HG02678 (cell line): ENCODE measurements at regions not wholly inside any gene's neighbourhood (a gene's known extent, or its start where the extent isn't known, plus 50 kb on each side); places are given as distances from the start of the nearest gene placed in this dataset.
"Not testable (repeated sequence)": the region's sequence is repeated elsewhere in the genome, so short reads cannot be mapped to it uniquely, and the experiment has no call there.

Experiments used
- ATAC-seq: cut with Tn5 transposase; IDR thresholded peaks from one replicate; pipeline ENCODE4 v1.9.1; 2021; ENCODE audit warnings: mild to moderate bottlenecking, moderate library complexity; ENCODE audit not compliant: unreplicated experiment

DNA sequence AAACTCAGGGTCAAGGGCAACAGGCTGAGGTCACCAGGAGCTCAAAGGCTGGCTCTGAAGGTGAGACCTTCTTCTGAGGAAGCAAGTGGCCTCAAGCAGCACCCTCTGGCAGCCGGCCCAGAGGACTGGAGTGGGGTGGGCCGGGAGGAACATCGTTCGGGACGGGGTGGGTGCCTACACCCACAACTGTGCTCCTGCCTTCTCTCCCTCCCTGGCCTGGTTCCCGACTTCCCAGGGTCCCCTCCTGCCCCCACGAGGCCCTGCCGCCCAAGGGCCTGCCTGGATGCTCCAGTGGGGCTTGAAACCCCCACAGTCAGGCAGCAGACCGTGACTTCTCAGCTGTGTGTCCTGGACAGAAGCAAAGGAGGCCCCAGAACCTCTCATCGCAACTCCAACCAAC is 195.7 kb downstream of the IGLL1 start:
- no peak for ATAC-seq

DNA sequence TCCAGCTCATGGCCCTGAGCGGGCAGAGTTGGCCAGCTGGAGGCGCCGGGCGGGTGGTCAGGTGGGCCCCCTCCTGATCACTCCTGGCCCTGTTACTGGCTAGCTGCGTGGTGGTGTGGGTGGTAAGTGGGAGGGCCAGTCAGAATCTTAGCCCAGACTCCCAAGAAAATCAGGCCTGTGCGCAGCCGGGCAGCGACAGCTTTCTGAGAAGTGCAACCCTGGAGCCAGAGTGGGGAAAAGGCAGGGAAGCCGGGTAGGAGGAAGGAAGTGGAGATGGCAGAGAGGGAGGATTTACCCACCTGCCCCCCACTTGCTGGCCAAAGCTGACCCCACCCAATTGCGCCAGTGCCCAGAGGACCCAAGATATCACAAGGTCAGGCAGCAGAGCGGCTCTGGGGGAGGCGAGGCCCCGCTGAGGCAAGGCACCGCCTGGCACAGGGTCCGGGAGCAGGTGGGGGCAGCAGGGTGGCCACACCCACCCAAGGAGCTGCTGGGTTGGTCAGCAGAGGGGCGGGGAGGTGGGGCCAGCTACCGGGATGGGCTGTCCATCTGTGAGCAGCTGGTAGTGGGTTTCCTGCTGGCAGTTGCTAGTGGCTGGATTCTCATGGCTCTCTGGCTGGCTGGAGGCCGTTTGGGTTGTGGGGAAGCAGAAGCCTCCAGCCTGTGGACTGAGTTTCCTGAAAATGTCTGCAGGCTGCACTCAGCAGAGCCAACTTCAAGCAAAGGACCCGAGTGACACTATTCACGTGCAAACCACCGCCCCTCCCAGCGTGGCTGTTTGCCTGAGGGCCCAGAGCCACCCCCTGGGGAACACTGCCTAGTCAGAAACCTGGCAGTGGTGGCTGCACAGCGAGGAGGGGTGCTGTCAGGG is 196.4 kb downstream of the IGLL1 start:
- no peak for ATAC-seq

DNA sequence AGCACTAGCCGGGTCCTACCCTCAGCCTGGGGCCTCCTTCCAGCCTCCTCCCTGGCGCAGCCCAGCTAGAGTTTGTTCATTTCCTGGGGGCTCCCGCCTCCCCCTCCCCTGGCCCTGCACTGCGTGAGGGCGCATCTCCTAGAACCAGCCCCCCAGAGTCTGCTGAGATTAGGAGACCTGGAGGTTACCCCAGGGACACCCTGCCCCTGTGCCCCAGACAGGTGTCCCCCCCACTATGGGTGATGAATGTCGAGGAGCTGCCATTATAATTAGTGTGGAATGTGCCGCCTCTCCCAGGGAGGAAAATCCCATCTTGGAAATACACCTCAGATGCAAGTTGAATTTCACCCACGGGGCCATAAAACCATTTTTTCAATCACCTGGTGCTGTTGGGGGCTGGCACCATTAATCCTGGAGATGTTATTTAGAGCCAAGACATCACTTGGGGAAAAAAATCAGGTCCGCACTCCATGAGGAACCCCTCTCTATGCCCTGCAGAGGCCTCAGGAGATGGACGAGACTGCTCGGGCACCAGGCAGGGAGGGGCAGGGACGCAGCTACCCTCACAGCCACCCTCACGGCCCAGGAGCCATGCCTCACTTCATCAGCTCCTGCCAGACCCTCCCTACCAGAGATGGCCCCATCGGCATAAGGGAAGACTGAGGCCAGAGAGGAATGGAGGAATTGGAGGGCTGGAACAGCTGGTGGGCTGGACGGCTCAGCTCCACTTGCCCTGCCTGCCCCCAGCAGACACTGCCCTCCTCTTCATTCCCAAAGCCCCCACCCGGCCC is 197.5 kb downstream of the IGLL1 start:
- no peak for ATAC-seq

DNA sequence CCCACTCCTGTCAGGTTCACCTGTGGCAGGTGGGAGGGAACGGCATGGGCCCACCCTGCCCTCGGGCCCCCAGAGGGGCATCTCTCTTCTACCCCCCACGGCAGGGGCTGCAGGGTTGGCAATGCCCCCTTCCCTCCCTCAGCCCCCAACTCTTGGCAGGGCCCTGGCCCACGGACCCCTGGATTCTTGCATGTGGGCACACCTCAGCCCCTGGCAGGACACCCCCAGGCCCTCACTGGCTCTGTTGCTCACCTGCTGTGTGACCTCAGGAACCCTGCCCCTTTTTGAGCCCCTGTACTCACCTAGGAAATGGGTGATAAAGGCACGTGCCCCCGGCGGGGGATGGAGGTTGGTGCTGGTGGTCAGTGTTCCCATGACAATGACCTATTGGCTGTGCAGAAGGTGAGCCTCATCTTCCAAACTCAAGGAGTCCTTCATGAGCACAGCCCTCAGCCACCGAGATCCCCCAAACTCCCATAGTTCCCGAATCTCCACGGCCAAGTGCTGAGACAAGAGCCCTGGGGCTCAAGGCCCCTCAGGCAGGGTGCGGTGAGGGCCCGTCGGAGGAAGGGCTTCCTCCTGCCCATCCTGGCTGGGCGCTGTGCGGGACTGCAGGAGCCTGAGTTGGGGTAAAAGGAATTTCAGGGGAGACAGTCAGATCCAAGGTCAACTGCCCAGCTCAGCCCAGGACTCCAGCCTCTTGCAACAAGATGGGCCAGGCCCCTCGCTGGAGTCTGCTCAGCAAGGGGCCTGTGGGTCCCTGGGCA is 198.2 kb downstream of the IGLL1 start:
- no peak for ATAC-seq

DNA sequence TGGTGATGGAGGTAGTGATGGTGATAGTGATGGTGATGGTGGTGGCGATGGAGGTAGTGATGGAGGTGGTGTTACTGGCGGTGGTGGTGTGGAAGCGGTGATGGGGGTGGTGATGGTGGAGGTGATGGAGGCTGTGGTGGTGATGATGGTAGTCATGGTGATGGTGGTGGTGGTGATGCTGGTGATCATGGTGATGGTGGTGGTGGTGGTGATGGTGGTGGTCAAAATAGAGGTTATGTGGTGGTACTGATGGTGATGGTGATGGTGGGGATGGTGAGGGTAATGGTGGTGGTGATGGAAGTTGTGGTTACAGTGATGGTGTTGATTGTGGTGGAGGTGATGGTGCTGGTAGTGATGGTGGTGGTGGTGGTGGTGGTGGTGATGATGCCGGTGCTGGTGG is 199.2 kb downstream of the IGLL1 start:
- ATAC-seq = no peak

DNA sequence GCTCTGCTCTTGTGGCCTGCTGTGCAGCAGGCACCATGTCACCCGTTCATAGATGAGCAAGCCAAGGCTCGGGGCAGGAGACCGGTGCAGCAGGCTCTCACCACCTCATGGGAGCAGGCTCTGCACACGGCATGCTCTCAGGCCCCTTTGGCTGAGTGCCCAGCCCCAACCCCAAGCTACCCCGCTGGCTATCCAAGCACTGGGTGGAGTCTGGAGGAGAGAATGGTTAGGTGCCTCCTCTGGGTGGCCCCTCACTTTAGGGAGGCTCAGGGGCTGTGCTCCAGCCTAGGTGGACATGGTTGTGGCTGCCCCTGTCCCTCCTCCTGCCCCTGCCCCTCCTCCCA is 199.9 kb downstream of the IGLL1 start:
- ATAC-seq = no peak

DNA sequence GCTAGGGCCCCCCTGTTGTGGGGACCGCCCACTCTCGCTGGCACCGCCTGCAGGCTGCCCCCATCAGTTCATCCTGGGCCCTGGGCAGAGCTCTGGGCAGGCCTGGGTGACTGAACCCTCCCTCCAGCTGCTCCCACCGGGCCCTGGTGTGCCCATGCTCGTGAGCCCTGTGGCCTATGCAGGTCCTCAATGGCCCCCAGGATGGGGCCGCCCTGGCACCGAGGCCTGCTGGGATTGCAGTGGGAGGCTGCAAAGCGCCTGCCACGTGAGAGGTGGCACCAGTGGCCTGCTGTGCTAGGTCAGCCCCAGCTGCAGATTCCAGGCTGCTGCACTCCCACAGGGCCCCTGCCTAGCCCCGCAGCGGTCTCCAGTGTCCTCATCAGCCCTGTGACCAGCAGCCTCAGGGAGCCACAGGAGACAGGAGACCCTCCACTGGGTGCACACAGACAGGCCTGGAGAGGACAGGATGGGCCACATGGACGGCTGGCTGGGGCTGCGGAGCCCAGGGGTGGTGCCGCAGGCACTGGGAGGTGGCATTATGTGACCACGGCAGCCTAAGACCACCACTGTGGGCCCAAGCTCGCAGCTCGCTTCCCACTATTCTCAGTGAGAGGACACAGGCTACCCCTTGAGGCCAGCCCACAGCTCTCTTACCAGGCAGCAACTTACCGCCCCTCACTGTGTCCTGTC is 199.4 kb downstream of the BCR start:
- ATAC-seq = not testable (repeated sequence)

DNA sequence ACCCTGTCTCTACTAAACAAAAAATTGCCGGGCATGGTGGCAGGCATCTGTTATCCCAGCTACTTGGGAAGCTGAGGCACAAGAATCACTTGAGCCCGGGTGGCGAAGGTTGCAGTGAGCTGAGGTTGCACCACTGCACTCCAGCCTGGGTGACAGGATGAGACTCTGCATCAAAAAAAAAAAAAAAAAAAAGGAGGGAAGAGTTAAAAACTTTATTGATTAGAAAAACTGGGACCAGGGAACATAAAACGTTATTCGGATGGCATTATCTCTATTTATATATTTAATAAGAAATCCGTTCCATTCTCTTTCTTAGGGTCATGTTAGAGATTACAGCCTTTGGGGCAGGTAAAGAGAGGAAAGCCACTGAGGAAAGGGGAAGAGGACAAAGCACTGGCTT is 197.5 kb downstream of the BCR start:
- ATAC-seq = no peak

DNA sequence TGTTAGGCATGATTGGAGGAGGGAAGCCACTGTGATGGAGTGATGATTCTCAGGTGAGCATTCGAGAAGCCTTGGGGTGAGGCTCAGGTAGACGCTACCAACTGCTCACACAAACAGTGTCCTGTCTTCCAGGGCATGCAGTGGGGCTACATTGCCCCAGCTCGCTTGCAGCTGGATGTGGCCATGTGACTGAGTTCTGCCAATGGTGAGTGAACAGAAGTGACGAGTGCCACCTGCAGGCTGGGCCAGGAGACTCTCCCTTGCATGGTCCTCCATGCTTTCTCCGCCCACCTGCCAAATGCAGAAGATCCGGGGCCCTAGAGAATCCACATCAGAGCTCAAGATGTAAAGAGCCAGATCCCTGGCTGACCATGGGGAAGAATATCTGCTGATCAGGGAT is 195.9 kb downstream of the BCR start:
- no peak for ATAC-seq

DNA sequence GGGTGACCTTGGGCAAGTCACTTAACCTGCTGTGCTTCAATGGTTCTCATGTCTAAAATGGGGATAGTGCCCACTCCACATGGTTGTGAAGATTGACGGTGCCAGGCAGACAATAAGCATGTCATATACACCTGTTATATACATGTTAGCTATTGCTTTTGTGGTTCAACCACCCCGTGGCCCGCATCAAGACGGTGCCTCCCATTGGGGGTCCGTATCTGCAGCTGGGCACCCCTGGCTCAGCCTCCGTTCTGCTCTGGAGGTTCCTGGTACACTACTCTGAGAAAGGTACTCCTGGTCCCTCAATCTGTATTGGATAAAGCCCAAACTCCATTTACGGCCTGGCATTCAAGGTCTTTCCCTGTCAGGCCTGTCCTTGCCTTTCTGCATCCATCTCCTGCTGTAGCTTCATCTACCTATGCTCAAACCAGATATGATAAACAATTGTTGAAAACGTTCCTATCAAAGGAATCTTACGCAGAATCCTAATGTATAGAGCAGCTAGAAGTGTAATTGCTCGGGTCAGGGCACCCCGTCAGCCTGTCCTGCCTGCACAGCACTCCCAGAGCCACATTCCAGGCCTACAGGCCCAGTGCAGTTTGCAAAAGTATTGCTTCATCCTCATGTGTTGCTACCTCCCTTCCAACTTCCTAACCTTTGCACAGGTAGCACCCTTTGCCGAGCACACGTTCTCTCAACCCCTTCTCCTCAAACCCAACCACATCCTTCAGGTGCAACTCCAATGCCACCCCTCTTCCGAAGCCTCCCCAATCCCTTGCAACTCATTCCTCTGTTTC is 194.9 kb downstream of the BCR start:
- ATAC-seq = no peak

DNA sequence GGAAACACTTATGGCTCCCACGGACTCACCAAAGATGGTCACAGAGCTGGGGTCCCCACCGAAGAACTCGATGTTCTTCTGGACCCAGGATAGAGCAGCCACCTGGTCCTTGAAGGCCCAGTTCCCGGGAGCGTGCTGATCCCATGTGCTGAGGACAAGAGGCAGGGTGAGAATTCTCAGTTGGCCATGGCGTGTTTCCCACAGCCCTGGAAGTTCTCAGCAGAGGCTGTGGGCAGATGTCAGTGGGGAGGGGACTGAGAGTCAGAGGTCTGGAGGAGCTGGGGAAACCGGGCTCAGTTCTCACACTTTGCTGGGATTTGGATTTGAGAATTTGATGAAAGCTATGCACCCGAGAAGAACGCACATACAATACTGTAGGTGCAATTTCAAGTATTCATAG is 193.3 kb downstream of the BCR start:
- ATAC-seq = no peak

DNA sequence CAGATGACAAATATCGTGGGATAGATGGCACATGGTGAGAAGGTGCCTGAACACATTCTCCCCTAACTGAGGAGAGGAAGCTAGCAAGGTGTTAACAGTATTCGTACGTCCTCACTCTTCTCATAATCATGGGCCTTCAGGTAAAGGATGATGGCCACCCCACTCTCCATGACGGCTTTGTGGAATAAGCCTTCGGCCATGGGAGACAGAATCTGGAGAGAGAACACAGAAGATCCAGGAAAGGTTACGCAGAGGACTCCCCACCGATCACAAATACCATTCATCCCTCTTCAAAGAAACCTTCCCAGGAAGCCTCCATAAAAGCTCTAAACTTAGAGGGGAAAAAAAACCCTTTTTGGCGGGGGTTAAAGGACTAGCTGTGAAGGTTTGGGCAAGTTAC is 189.9 kb downstream of the BCR start:
- ATAC-seq = no peak

DNA sequence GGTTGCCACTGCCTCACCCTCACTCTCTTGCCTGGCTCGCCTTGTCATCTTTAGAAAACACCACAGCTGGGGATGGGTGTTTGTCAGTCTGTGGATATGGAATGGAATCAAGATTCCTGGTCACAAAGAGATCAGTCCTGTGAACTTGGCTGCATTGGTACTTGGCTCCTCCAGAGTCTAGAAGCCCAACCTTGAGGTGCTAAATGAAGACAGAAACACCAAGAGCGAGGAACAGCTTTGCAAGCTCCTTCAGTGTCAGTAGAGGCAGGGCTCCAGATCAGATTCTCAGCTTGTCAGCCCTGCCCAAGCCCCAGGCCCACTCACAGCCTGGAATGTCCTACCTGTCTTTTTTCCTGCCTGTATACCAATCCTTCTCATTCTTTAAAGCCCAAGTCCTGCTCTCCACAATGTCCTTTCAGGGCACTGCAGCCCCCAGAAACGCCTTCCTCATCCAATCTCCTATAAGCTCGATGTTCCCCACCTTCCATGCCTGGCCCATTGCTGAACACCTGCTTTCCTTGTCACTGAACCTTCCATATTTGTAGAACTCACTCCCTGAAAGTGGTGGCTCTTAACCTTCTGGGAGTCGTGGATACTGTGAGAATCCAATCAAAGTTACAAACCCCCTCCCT is 188.9 kb downstream of the BCR start:
- no peak for ATAC-seq
